Pulmonary artery endothelial cell (primary cell): ENCODE measurements at regions not wholly inside any gene's neighbourhood (a gene's known extent, or its start where the extent isn't known, plus 50 kb on each side); places are given as distances from the start of the nearest gene placed in this dataset.
A peak's percentile ranks its signal among the peaks of the same experiment; 100 is the strongest.
"Not testable (repeated sequence)": the region's sequence is repeated elsewhere in the genome, so short reads cannot be mapped to it uniquely, and the experiment has no call there.

Source experiments
- DNase-seq: peaks from one replicate; pipeline ENCODE4 v3.0.0-alpha.2; 2011; ENCODE audit warnings: low read depth, low spot score

DNA sequence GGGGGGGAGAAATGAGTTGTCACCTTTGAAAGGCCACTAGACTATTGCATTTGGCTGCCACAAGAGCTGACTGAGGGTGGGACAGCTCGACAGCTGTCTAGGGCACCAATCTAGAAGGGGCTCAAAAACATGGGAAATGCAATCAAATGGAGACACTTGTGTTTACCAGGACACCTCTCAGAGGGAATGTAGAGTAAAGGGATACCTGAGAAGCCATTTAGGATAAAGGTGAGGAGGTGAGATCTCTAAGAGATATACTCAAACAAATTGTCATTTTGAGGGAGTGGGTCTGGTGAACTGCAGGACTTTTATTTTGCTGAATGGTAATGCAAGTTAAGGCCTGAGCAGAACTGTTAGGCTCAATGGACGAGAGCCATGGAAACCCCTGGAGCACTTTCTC, 159.8 kb downstream of the DDX1 start:
- DNase-seq: no peak

DNA sequence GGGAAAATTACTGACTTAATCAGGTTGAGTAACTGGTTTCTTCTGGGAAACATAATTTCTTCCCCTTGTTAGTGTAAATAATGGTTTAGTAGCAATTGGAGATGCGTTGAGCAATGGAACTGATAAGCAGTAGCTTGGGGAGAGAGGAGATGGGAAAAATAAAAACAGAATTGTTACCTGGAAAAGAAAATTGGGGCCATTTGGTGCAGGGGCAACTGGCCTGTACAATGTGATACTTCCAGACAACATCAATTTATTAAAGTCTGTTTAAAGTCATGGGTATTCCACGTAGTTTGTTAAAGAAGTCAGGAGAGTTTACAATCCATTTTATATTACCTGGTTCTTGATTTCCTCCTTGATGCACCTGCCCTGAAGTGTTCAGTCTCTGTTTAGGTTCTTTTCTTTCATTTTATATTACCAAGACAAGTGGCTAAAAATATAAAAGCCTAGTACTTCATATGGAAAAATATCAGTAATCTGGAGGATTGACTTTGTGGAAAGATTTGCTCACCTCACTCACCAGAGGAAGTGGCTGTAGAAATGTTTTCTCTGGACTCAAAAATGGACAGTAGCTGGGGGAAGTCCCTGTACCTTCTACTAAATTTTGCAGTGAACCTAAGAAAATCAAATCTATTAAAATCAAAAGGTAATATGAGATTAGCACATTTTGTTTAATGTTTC, 161.0 kb downstream of the DDX1 start:
- no peak for DNase-seq

DNA sequence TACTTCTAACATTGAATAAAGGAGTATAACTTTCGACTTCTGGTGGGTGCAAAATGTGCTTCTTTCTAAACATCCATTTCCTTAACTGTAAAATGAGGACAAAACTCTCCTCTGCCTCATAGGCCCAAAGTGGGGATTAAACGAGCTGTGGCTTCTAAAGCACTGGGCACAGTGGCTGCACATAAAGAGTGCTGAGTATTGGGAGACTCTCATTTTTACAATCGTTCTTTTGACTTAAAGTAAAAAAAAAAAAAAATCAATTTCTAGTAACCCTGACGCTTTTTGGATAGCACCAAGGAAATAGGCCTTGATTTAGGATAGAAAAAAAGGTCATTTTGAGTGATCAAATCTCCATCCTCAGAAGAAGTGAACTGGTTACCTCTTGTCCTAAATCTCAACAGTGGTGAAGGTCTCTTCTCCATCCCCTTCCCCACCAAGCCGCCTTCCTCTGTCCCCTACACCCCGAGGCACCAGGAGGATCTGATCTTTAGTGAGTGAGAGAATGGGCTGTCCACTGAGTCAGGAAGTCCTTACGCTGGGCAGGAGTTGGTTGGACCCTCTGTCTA, 161.6 kb downstream of the DDX1 start:
- no peak for DNase-seq

DNA sequence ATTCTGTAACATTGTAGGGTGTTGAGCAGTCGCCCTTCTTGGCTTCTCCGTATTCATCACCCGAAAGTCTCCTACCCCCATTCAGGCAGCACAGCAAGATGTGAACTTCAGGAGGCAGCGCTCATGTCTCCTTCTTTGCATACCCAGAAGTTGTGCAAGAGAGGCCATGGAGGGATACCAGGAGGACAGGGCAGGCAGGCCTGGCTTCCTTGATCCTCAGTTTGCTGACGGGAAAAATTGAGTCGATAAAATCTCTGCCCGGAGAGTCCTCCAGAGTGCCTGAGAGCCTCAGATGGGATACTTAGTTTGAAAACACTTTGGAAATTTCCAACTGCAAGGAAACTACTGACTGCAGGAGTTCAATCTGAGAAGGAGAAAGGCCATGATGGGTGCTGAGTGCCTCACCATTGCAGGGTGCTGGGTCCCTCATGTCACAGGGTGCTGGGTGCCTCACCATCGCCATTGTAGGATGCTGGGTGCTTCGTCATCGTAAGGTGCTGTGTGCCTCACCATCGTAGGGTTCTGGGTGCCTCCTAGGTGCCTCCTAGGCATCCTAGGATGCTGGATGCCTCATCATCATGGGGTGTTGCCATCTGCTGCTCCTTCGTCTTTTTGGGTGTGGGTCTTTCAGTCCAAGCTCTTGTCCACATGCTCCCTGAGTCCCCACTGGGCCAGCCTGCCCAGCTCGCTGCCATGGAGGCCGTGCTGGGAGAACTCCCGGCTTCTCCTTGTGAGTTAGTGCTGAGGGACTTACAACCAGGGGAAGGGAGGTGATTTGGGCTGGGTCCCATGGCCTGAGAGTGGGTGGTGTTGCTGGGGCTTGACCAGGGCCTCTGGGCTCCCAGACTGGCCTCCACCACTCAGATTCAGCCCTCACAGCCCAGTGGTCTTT, 162.4 kb downstream of the DDX1 start:
- DNase-seq: no peak

DNA sequence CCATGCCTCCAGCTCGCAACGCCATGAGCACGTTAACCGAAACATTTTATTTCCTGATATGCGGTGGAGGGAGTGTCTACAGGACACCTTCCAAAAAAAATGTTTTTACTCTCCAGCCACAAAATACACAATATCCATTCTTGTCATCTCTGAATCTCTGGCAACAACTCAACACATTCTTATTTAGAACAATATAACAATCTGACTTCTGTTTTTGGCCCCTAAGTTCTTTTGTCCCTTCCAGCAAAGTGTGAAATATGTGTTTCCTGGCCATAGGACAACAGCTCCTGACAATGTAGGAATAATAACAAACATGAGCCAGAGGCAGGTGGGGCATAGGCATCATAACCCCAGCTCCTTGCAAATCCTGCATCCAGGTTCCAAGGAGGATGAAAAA, 163.0 kb downstream of the DDX1 start:
- DNase-seq: peak; percentile 65

GRCh38 chr2:15755528-15755927, 163.9 kb downstream of the DDX1 start:
- DNase-seq: no peak

DNA sequence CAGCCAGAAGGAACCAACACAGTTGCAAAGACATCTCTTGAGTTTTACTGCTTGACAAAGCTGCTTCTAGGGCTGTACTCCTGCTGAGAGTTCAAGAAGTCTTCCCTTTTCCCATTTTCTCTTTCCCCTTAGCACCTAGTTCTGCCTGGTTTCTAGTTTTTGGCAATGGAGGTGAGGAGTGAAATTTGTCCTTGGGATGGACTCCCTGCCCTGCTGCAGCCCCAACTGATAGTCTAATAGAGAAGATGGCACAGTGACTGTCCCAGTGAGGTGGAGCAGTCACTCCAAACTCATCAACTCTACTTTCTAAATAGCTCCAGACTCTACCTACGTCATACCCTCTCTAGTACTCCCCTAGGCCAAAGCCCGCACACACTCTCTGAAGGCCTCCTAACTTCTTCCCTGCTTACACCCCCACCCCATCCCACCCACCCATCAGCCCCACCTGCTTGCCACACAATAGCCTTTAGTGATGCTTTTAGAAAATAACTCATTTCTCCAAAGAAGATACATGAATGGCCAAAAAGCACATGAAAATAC, 164.4 kb downstream of the DDX1 start:
- no peak for DNase-seq

DNA sequence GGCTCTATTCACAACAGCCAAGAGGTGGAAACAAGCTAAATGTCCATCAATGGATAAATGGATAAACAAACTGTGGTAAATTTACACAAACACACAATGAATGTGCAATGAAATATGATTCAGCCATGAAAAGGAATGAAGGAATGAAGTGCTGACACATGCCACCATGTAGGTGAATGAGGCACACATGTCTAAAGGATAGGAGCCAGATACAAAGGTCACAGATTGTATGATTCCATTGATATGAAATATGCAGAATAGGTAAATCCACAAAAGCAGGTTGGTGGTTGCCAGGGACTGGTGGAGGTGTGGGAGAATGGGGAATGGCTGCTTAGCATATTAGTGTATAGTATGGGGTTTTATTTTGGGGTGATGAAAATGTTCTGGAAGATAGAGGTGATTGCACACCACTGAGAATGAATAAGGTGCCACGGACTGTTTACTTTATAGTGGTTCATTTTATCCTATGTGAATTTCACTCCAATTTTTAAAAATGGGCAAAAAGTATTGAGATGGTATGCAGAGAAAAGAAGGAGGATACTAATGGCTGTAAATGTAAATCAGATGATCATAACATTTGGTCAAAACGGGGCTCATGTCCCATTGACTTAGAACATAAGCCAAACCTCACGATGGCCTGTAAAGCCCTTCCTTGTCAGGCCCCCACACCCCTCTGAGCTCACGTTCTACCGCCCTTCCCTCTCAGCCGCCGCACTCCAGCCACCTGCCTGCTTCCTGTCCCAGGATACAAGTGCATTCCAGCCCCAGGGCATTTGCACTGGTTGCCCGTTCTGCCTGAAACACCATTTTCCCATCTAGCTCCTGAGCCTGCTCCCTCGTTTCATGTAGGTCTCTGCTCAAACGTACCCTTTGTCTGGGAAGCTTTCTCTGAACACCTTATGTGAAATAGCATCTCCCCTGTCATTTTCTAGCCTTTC, 165.5 kb downstream of the DDX1 start:
- no peak for DNase-seq

DNA sequence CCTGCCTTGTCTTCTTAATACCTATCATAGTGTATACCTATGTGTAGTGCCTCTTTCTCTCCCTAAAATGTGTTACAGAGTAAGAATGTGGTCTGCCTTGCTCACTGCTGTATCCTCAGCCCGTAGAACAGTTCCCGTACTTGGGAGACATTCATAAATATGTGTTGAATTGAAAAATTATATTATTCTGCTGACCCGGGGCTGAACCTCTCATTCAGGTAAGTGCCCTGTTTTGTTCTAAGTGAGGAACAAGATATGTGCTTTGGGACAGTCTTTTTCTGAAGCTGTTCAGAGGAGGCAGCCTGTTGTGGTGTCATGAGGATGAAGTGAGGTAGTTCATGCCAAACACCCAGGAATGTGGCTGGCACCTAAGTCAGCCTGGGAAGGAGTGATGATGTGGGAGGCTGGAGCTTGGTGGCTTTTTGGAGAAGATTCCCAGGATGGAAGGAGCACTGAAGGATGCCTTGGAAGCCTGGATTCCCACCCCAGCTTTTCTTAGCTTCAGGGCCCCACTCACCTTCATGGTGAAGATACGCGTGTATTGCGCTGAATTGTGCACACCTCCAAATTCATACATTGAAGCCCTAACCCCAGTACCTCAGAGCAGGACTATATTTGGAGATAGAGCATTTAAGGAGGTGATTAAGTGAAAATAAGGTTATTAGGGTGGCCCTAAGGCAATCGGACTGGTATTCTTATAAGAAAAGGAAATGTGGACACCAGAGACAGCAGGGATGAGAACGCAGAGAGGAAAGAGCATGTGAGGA, 166.3 kb downstream of the DDX1 start:
- DNase-seq: no peak

DNA sequence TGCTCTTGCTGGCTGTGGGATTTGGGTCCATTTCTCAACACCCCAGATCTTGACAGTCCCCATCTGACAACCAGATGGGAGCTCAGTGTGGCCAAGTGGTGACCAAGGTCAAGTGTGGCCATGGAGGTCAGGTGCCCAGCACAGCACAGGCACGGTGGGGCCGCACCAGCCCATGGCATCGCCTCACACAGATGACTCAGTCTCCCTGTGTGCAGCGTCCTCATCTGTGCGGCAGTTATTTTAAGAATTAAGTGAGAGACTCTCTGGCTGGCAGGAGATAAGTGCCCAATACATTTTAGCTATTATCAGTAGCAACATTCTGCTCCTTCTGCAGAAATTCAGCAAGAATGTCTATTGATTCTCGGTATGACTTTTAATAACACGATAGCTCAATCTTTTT, 167.2 kb downstream of the DDX1 start:
- DNase-seq: no peak

GRCh38 chr2:15759385-15759784, 167.7 kb downstream of the DDX1 start:
- DNase-seq: no peak

DNA sequence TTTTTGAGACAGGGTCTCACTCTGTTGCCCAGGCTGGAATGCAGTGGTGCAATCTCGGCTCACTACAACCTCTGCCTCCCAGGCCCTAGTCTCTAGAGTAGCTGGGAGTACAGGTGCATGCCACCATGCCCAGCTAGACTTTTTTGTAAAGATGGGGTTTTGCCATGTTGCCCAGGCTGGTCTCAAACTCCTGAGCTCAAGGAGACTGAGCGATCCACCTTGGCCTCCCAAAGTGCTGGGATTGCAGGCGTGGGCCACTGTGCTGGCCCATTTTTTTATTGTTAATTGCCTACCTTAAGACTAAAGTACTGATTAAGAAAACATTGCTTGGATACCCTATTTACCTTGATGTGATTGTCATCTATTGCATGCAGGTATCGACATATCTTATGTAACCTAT, 168.1 kb downstream of the DDX1 start:
- not testable (repeated sequence) for DNase-seq

DNA sequence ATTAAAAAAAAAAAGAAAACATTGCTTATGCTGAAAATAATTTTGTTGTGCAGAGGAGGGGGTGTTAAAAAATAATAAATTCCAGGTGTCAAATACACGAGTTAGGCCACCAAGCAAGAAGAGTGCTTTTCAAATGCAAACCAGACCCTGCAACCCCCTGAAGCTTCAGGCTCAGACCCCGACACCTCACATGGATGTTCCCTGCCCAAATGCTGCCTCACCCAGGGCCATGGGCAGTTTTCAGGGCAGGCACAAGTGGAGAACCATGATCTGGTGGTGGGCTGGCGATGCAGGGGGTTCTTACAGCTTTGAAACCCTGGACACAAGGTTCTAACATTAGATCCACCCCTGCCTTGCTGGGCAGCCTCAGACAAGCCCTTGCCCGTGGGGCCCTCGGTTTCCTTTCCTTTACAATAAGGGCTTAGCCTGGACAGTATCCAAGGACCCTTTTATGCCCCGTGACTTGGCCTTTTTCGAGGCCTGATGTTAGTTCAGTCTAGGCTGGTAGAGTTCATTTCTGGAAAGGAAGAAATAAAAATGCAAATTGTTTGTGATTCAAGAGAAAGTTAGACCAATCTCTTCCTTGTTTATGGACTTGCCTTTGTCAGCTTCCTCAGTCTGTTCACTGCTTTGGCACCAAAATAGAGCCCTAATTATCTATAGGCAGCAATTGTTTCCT, 168.7 kb downstream of the DDX1 start:
- peak; percentile 15 for DNase-seq

- DNase-seq: no peak
These were observed 169.4 kb downstream of the DDX1 start for GRCh38 chr2:15761056-15761455.

DNA sequence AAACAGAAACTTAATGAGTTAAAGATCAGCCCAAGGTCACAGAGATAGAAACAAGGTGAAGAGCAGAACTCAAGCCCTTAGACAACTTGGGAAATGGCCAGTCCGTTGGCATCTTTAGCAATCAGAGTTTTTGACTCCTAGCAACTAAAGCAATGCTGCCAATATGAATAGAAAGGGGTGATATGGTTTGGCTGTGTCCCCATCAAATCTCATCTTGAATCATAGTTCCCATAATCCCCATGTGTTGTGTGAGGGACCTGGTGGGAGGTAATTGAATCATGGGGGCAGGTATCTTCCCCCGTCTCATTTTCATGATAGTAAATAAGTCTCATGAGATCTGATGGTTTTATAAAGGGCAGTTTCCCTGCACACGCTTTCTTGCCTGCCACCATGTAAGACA, 170.2 kb downstream of the DDX1 start:
- DNase-seq: no peak

DNA sequence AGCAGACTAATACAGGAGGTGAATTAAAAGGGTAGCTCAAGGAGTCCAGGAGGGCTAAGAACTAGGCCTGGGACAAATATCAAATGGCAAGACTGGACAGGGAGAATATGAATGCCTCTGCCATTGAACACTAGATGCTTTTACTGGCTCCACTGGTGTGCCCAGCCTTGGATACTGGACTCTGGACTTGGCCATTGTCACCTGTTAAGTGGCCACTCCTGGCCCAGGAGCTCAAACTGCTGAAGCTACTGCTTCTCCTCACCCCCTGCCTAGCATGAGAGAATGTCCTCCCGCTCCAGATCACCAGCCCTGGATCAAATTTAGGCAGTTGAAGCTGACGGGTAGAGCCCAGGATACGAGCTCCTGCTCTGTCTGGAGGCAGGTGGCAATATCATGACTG, 170.8 kb downstream of the DDX1 start:
- no peak for DNase-seq

GRCh38 chr2:15763106-15763821, 171.6 kb downstream of the DDX1 start:
- DNase-seq: no peak

GRCh38 chr2:15763822-15764682, 172.4 kb downstream of the DDX1 start:
- no peak for DNase-seq
